B cell (primary cell): ENCODE measurements at regions not wholly inside any gene's neighbourhood (a gene's known extent, or its start where the extent isn't known, plus 50 kb on each side); places are given as distances from the start of the nearest gene placed in this dataset.

Source experiments
- ATAC-seq: fragments of 200-7000 bp; cut with Tn5 transposase; one replicate; pipeline ENCODE4 v1.10.0; 2021; ENCODE audit warnings: low read depth, mild to moderate bottlenecking, moderate number of reproducible peaks, moderate library complexity
- CTCF ChIA-PET: fragments of 350-600 bp; sonication (Branson Sonifier 250); formaldehyde crosslinking; loops from one replicate; lab custom pipeline; 2021; ENCODE audit warnings: antibody characterized with exemption, inconsistent platforms; lab: Charles Lee
- POLR2A ChIA-PET: fragments of 350-600 bp; sonication (Branson Sonifier 250); formaldehyde crosslinking; loops from one replicate; lab custom pipeline; 2021; ENCODE audit warnings: antibody characterized with exemption; lab: Charles Lee
- DNase-seq: peaks from one replicate; pipeline ENCODE4 v3.0.0; 2013
- H2AFZ ChIP-seq: 2 replicates; pipeline ENCODE4 v1.6.1; 2012; ENCODE audit warnings: mild to moderate bottlenecking, low read depth, low read length; ENCODE audit not compliant: insufficient read depth, poor library complexity, severe bottlenecking
- H3K27ac ChIP-seq, 2 donors: 1 replicate in 1 of 2; 2 replicates in 1 of 2; pipeline ENCODE4 v1.5.1; 2012 to 2013; ENCODE audit warnings: low read length in 2 of 2, mild to moderate bottlenecking in 2 of 2, moderate library complexity in 1 of 2
- H3K27me3 ChIP-seq, 4 experiments: fragments of 200-600 bp in 1 of 4; sonication (generic) in 1 of 4; replicated peaks in 1 of 4; 1 replicate in 2 of 4; 2 replicates in 2 of 4; pipeline versions ENCODE4 v1.6.1 to v1.7.0; 2013 to 2016; ENCODE audit warnings: low read length in 3 of 4, mild to moderate bottlenecking in 2 of 4, mixed read lengths in 1 of 4, moderate library complexity in 1 of 4; ENCODE audit not compliant: insufficient read depth in 4 of 4, control insufficient read depth in 3 of 4; ENCODE audit errors: control extremely low read depth in 1 of 4
- H3K36me3 ChIP-seq, 2 experiments: replicated peaks in 1 of 2; 1 replicate in 1 of 2; 2 replicates in 1 of 2; pipeline versions ENCODE4 v1.6.1 to v1.7.1; 2013; ENCODE audit warnings: low read length in 1 of 2; ENCODE audit not compliant: insufficient read depth in 2 of 2, control insufficient read depth in 1 of 2; ENCODE audit errors: control extremely low read depth in 1 of 2, extremely low read depth in 1 of 2
- H3K4me1 ChIP-seq, 2 donors: fragments of 200-600 bp in 1 of 2; sonication (generic) in 1 of 2; 1 replicate in 1 of 2; 2 replicates in 1 of 2; pipeline versions ENCODE4 v1.5.1 to v1.6.1; 2013 to 2017; ENCODE audit warnings: low read length in 2 of 2; ENCODE audit not compliant: control insufficient read depth in 2 of 2, insufficient read depth in 2 of 2
- H3K4me2 ChIP-seq: replicated peaks from 2 replicates; pipeline ENCODE3; 2012; ENCODE audit warnings: mild to moderate bottlenecking, low read depth, low read length; ENCODE audit not compliant: poor library complexity, severe bottlenecking
- H3K4me3 ChIP-seq, 5 experiments: fragments of 200-600 bp in 1 of 5; sonication (generic) in 1 of 5; 1 replicate in 3 of 5; 2 replicates in 2 of 5; pipeline versions ENCODE4 v1.5.1 to v1.7.0; 2011 to 2016; ENCODE audit warnings: low read length in 4 of 5, mild to moderate bottlenecking in 4 of 5, low read depth in 2 of 5, control low read depth in 1 of 5, moderate library complexity in 1 of 5; ENCODE audit not compliant: insufficient read depth in 1 of 5; ENCODE audit errors: control extremely low read depth in 1 of 5, extremely low read depth in 1 of 5
- H3K79me2 ChIP-seq: fragments of 200-600 bp; sonication (generic); one replicate; pipeline ENCODE4 v1.6.0; 2016; ENCODE audit warnings: low read length; ENCODE audit not compliant: control insufficient read depth, insufficient read depth
- H3K9ac ChIP-seq: fragments of 200-600 bp; sonication (generic); 2 replicates; pipeline ENCODE4 v1.6.1; 2017; ENCODE audit warnings: mild to moderate bottlenecking, low read length, moderate library complexity
- H3K9me3 ChIP-seq, 3 donors: one replicate each; pipeline versions ENCODE4 v1.6.1 to v1.7.1; 2013; ENCODE audit warnings: low read length in 2 of 3; ENCODE audit not compliant: control insufficient read depth in 2 of 3, insufficient read depth in 1 of 3; ENCODE audit errors: control extremely low read depth in 1 of 3
- H4K20me1 ChIP-seq: 2 replicates; pipeline ENCODE4 v1.6.0; 2012; ENCODE audit warnings: mild to moderate bottlenecking, low read length; ENCODE audit not compliant: insufficient read depth, control insufficient read depth, poor library complexity, severe bottlenecking
- H3K27ac Mint-ChIP-seq: one replicate; pipeline ENCODE4 v1.8.0; 2021; ENCODE audit warnings: mixed read lengths
- H3K27me3 Mint-ChIP-seq: one replicate; pipeline ENCODE4 v1.8.0; 2021; ENCODE audit warnings: mixed read lengths
- H3K4me1 Mint-ChIP-seq: one replicate; pipeline ENCODE4 v1.8.0; 2021; ENCODE audit warnings: mixed read lengths
- H3K4me3 Mint-ChIP-seq: one replicate; pipeline ENCODE4 v1.8.0; 2021; ENCODE audit warnings: mixed read lengths
- H3K9me3 Mint-ChIP-seq: one replicate; pipeline ENCODE4 v1.8.0; 2022; ENCODE audit warnings: mixed read lengths; ENCODE audit not compliant: insufficient read depth
- CTCF ChIP-seq: fragments of 200-600 bp; IDR thresholded peaks from one replicate; pipeline ENCODE4 v1.8.0; 2022; ENCODE audit warnings: antibody characterized with exemption, mild to moderate bottlenecking
- EZH2 ChIP-seq: IDR thresholded peaks from 2 replicates; pipeline ENCODE4 v1.6.1; 2012; ENCODE audit warnings: borderline replicate concordance, low read depth, mild to moderate bottlenecking, moderate library complexity, low read length; ENCODE audit not compliant: insufficient read depth, poor library complexity, severe bottlenecking
- WGBS: methylation state at CpG from one replicate; pipeline ENCODE4 v1.1.5; 2013; ENCODE audit warnings: missing lambda C conversion rate; ENCODE audit not compliant: insufficient coverage; 5-methylcytosine and 5-hydroxymethylcytosine counted together
- intact Hi-C: fragments of 100-400 bp; cut with micrococcal nuclease; formaldehyde crosslinking; loops from one replicate; pipeline ENCODE4 v1.10.0; 2022

GRCh38 chr3:14319654-14320182 is 82.7 kb upstream of the SLC6A6 start:
- Histone ChIP-seq H3K36me3 (no peaks in the 10 kb centered on the region), H3K27me3 (peaks cover 0 to 12% (median 0%) of the 10 kb centered on the region in 4 experiments), H3K4me1 (no peaks in the 10 kb centered on the region), H3K4me2 (no peak overlapping the region), H2AFZ (no peak overlapping the region), H3K4me3 (no peak overlapping the region), H3K27ac (no peak overlapping the region), H3K9ac (no peak overlapping the region), H3K9me3 (peaks cover 0 to 21% (median 6%) of the 10 kb centered on the region in 3 donors), H4K20me1 (no peaks in the 10 kb centered on the region), H3K79me2 (no peaks in the 10 kb centered on the region)
- ChIA-PET POLR2A (no interaction called here), CTCF (no interaction called here)
- H3K4me3 Mint-ChIP-seq: no peak overlapping the region
- DNase-seq (peak; percentile 53), ATAC-seq (peak; percentile 64)
- H3K27me3 Mint-ChIP-seq: peaks cover 16% of the 10 kb centered on the region
- H3K9me3 Mint-ChIP-seq: peaks cover 7% of the 10 kb centered on the region
- no peak overlapping the region for H3K27ac Mint-ChIP-seq
- 93% methylated on average over 1 of the region's 3 CpGs for WGBS
- intact Hi-C loops: no loop called here
- H3K4me1 Mint-ChIP-seq: peaks cover 3% of the 10 kb centered on the region
- TF ChIP-seq CTCF (no peak), EZH2 (no peak)

GRCh38 chr3:14320219-14320618 is 82.2 kb upstream of the SLC6A6 start:
- intact Hi-C loops: no loop called here
- Histone ChIP-seq H3K9ac (no peak overlapping the region), H4K20me1 (no peaks in the 10 kb centered on the region), H3K9me3 (peaks cover 0 to 21% (median 6%) of the 10 kb centered on the region in 3 donors), H3K27me3 (peaks cover 0 to 15% (median 0%) of the 10 kb centered on the region in 4 experiments), H3K4me1 (no peaks in the 10 kb centered on the region), H3K27ac (no peak overlapping the region), H3K4me2 (no peak overlapping the region), H3K4me3 (no peak overlapping the region), H3K36me3 (no peaks in the 10 kb centered on the region), H3K79me2 (no peaks in the 10 kb centered on the region), H2AFZ (no peak overlapping the region)
- TF ChIP-seq EZH2 (no peak), CTCF (no peak)
- Mint-ChIP-seq H3K4me3 (no peak overlapping the region), H3K4me1 (peaks cover 3% of the 10 kb centered on the region), H3K27me3 (peaks cover 17% of the 10 kb centered on the region), H3K27ac (no peak overlapping the region), H3K9me3 (peaks cover 7% of the 10 kb centered on the region)
- CTCF ChIA-PET: no interaction called here
- POLR2A ChIA-PET: no interaction called here
- 98% methylated on average over 3 of the region's 3 CpGs for WGBS
- ATAC-seq (no peak), DNase-seq (no peak)
